Loucy (cell line): ENCODE measurements at regions not wholly inside any gene's neighbourhood (a gene's known extent, or its start where the extent isn't known, plus 50 kb on each side); places are given as distances from the start of the nearest gene placed in this dataset.
"Not testable (repeated sequence)": the region's sequence is repeated elsewhere in the genome, so short reads cannot be mapped to it uniquely, and the experiment has no call there.

Source experiments
- H2AFZ ChIP-seq: fragments of 200-600 bp; sonication (generic); 2 replicates; pipeline ENCODE4 v1.6.0; 2016; ENCODE audit warnings: antibody characterized with exemption, mild to moderate bottlenecking, low read length, moderate library complexity
- H3F3A ChIP-seq: fragments of 200-600 bp; 2 replicates; pipeline ENCODE4 v1.6.0; 2016; ENCODE audit warnings: antibody characterized with exemption, low read depth, mild to moderate bottlenecking
- H3K27me3 ChIP-seq: fragments of 200-600 bp; sonication (generic); 2 replicates; pipeline ENCODE4 v1.6.1; 2014; ENCODE audit warnings: low read length, mild to moderate bottlenecking; ENCODE audit not compliant: insufficient read depth, poor library complexity, severe bottlenecking
- H3K36me3 ChIP-seq: fragments of 200-600 bp; sonication (generic); 2 replicates; pipeline ENCODE4 v1.6.1; 2016; ENCODE audit warnings: low read length; ENCODE audit not compliant: insufficient read depth
- H3K4me1 ChIP-seq: fragments of 200-600 bp; sonication (generic); 2 replicates; pipeline ENCODE4 v1.5.1; 2014; ENCODE audit warnings: low read length, mild to moderate bottlenecking; ENCODE audit not compliant: insufficient read depth, poor library complexity, severe bottlenecking
- H3K4me2 ChIP-seq: fragments of 200-600 bp; sonication (generic); 2 replicates; pipeline ENCODE4 v1.6.0; 2014; ENCODE audit warnings: antibody characterized with exemption, low read length, low read depth, mild to moderate bottlenecking; ENCODE audit not compliant: poor library complexity, severe bottlenecking
- H3K4me3 ChIP-seq: fragments of 200-600 bp; sonication (generic); 2 replicates; pipeline ENCODE4 v1.5.1; 2014; ENCODE audit warnings: low read length, mild to moderate bottlenecking, mixed read lengths; ENCODE audit not compliant: poor library complexity, severe bottlenecking
- H3K79me2 ChIP-seq: fragments of 200-600 bp; sonication (generic); 2 replicates; pipeline ENCODE4 v1.6.1; 2014; ENCODE audit warnings: low read length; ENCODE audit not compliant: insufficient read depth
- H3K9ac ChIP-seq: fragments of 200-600 bp; sonication (generic); 2 replicates; pipeline ENCODE4 v1.6.0; 2014; ENCODE audit warnings: mild to moderate bottlenecking, low read depth, low read length, moderate library complexity; ENCODE audit not compliant: poor library complexity, severe bottlenecking
- H3K9me2 ChIP-seq: fragments of 200-600 bp; sonication (generic); replicated peaks from 2 replicates; pipeline ENCODE4 v1.6.1; 2016; ENCODE audit warnings: low read depth, low read length, mixed read lengths
- H3K9me3 ChIP-seq: fragments of 200-600 bp; sonication (generic); 2 replicates; pipeline ENCODE4 v1.6.1; 2014; ENCODE audit warnings: mild to moderate bottlenecking, antibody characterized with exemption, low read length, low read depth; ENCODE audit not compliant: insufficient read depth
- H4K20me1 ChIP-seq: fragments of 200-600 bp; sonication (generic); 2 replicates; pipeline ENCODE4 v1.6.0; 2014; ENCODE audit warnings: antibody characterized with exemption, low read length, mild to moderate bottlenecking; ENCODE audit not compliant: insufficient read depth, poor library complexity, severe bottlenecking
- CTCF ChIP-seq: fragments of 200-600 bp; sonication (generic); conservative IDR thresholded peaks from 2 replicates; pipeline ENCODE4 v1.5.1; 2014; ENCODE audit warnings: mild to moderate bottlenecking, antibody characterized with exemption, low read length
- EZH2phosphoT487 ChIP-seq: fragments of 200-600 bp; IDR thresholded peaks from 2 replicates; pipeline ENCODE4 v1.6.1; 2018; ENCODE audit warnings: antibody characterized with exemption, mild to moderate bottlenecking, moderate library complexity, borderline replicate concordance

- Histone ChIP-seq H3K79me2 (no peaks in the 10 kb centered on the region), H3K4me2 (no peak overlapping the region), H3K4me3 (no peak overlapping the region), H3F3A (no peaks in the 10 kb centered on the region), H3K9me3 (no peaks in the 10 kb centered on the region), H3K27me3 (no peaks in the 10 kb centered on the region), H4K20me1 (no peaks in the 10 kb centered on the region), H3K4me1 (no peaks in the 10 kb centered on the region), H3K36me3 (no peaks in the 10 kb centered on the region), H2AFZ (no peak overlapping the region), H3K9ac (no peak overlapping the region), H3K9me2 (no peaks in the 10 kb centered on the region)
- TF ChIP-seq EZH2phosphoT487 (no peak), CTCF (no peak)
Observed at GRCh38 chr1:213345621-213346020, 294.6 kb downstream of the RPS6KC1 start.

GRCh38 chr1:213357403-213357802, 306.4 kb downstream of the RPS6KC1 start:
- no peak overlapping the region for H3K9ac ChIP-seq
- no peaks in the 10 kb centered on the region for H3K4me1 ChIP-seq
- no peaks in the 10 kb centered on the region for H4K20me1 ChIP-seq
- no peaks in the 10 kb centered on the region for H3K36me3 ChIP-seq
- TF ChIP-seq EZH2phosphoT487 (no peak), CTCF (no peak)
- H3K9me2 ChIP-seq: no peaks in the 10 kb centered on the region
- no peaks in the 10 kb centered on the region for H3K79me2 ChIP-seq
- no peaks in the 10 kb centered on the region for H3K27me3 ChIP-seq
- H3F3A ChIP-seq: no peaks in the 10 kb centered on the region
- H2AFZ ChIP-seq: no peak overlapping the region
- no peak overlapping the region for H3K4me3 ChIP-seq
- H3K9me3 ChIP-seq: no peaks in the 10 kb centered on the region
- no peak overlapping the region for H3K4me2 ChIP-seq

GRCh38 chr1:213358368-213358767, 307.3 kb downstream of the RPS6KC1 start:
- not testable (repeated sequence) for H4K20me1 ChIP-seq, H3K9ac ChIP-seq, H3F3A ChIP-seq, H3K9me3 ChIP-seq, H3K4me1 ChIP-seq, H3K4me2 ChIP-seq, H3K4me3 ChIP-seq, H3K27me3 ChIP-seq, H3K36me3 ChIP-seq, H3K79me2 ChIP-seq, H2AFZ ChIP-seq, H3K9me2 ChIP-seq

GRCh38 chr1:213362598-213362997, 311.6 kb downstream of the RPS6KC1 start:
- no peaks in the 10 kb centered on the region for H3K9me2 ChIP-seq
- no peak overlapping the region for H2AFZ ChIP-seq
- no peaks in the 10 kb centered on the region for H4K20me1 ChIP-seq
- no peaks in the 10 kb centered on the region for H3K36me3 ChIP-seq
- no peak overlapping the region for H3K4me3 ChIP-seq
- H3K4me1 ChIP-seq: no peaks in the 10 kb centered on the region
- TF ChIP-seq CTCF (no peak), EZH2phosphoT487 (no peak)
- H3F3A ChIP-seq: no peaks in the 10 kb centered on the region
- H3K79me2 ChIP-seq: no peaks in the 10 kb centered on the region
- no peak overlapping the region for H3K9ac ChIP-seq
- H3K4me2 ChIP-seq: no peak overlapping the region
- no peaks in the 10 kb centered on the region for H3K27me3 ChIP-seq
- no peaks in the 10 kb centered on the region for H3K9me3 ChIP-seq
